PC-3 (cell line): ENCODE measurements at regions not wholly inside any gene's neighbourhood (a gene's known extent, or its start where the extent isn't known, plus 50 kb on each side); places are given as distances from the start of the nearest gene placed in this dataset.
"Not testable (repeated sequence)": the region's sequence is repeated elsewhere in the genome, so short reads cannot be mapped to it uniquely, and the experiment has no call there.

Experiments
- EZH2 ChIP-seq: fragments of 300-600 bp; sonication (generic); IDR thresholded peaks from one replicate; pipeline ENCODE4 v1.6.1; 2017; ENCODE audit warnings: antibody characterized with exemption, mild to moderate bottlenecking, low read length; ENCODE audit not compliant: unreplicated experiment
- EZH2phosphoT487 ChIP-seq: fragments of 300-600 bp; sonication (generic); IDR thresholded peaks from 2 replicates; pipeline ENCODE4 v1.6.1; 2018; ENCODE audit warnings: mild to moderate bottlenecking, antibody characterized with exemption, low read length, borderline replicate concordance
- TF ChIP-seq, protein P1 (sequence below): fragments of 300-600 bp; sonication (generic); conservative IDR thresholded peaks from 2 replicates; pipeline ENCODE4 v1.5.1; 2017; ENCODE audit warnings: antibody characterized with exemption, low read depth, mild to moderate bottlenecking, low read length

DNA sequence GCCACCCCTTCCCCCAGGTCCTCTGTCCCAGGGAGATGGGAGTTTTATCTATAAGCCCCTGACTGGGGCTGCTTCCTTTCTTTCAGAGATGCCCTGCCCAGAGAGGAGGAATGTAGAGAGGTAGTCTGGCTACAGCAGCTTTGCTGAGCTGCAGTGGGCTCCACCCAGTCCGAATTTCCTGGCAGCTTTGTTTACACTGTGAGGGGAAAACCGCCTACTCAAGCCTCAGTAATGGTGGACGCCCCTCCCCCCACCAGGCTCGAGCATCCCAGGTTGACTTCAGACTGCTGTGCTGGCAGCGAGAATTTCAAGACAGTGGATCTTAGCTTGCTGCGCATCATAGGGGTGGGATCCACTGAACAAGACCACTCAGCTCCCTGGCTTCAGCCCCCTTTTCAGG, 96.2 kb upstream of the C10orf90 start:
- TF ChIP-seq, protein P1, sequence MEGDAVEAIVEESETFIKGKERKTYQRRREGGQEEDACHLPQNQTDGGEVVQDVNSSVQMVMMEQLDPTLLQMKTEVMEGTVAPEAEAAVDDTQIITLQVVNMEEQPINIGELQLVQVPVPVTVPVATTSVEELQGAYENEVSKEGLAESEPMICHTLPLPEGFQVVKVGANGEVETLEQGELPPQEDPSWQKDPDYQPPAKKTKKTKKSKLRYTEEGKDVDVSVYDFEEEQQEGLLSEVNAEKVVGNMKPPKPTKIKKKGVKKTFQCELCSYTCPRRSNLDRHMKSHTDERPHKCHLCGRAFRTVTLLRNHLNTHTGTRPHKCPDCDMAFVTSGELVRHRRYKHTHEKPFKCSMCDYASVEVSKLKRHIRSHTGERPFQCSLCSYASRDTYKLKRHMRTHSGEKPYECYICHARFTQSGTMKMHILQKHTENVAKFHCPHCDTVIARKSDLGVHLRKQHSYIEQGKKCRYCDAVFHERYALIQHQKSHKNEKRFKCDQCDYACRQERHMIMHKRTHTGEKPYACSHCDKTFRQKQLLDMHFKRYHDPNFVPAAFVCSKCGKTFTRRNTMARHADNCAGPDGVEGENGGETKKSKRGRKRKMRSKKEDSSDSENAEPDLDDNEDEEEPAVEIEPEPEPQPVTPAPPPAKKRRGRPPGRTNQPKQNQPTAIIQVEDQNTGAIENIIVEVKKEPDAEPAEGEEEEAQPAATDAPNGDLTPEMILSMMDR = not testable (repeated sequence)
- TF ChIP-seq EZH2, EZH2phosphoT487: not testable (repeated sequence)
